HG03280 (cell line): ENCODE measurements at regions not wholly inside any gene's neighbourhood (a gene's known extent, or its start where the extent isn't known, plus 50 kb on each side); places are given as distances from the start of the nearest gene placed in this dataset.

Experiments used
- ATAC-seq: cut with Tn5 transposase; IDR thresholded peaks from one replicate; pipeline ENCODE4 v1.9.1; 2021; ENCODE audit warnings: mild to moderate bottlenecking, moderate library complexity; ENCODE audit not compliant: unreplicated experiment

GRCh38 chr3:5523125-5523524 lies 335.6 kb downstream of the EDEM1 start:
- ATAC-seq: no peak

- no peak for ATAC-seq
Measured at GRCh38 chr3:5531039-5531438, 343.5 kb downstream of the EDEM1 start.

- no peak for ATAC-seq
Measured at GRCh38 chr3:5531741-5532290, 344.3 kb downstream of the EDEM1 start.

GRCh38 chr3:5540532-5540931 lies 353.0 kb downstream of the EDEM1 start:
- ATAC-seq: no peak

GRCh38 chr3:5542472-5542871 lies 355.0 kb downstream of the EDEM1 start:
- no peak for ATAC-seq

- ATAC-seq: no peak
Measured at GRCh38 chr3:5543047-5543446, 355.5 kb downstream of the EDEM1 start.

GRCh38 chr3:5545719-5546118 lies 358.2 kb downstream of the EDEM1 start:
- ATAC-seq: no peak

- no peak for ATAC-seq
Measured at GRCh38 chr3:5553203-5553602, 365.7 kb downstream of the EDEM1 start.

GRCh38 chr3:5554245-5554747 lies 366.8 kb downstream of the EDEM1 start:
- no peak for ATAC-seq

- ATAC-seq: no peak
Measured at GRCh38 chr3:5560199-5560598, 372.7 kb downstream of the EDEM1 start.

- ATAC-seq: no peak
Measured at GRCh38 chr3:5563537-5564277, 376.2 kb downstream of the EDEM1 start.

GRCh38 chr3:5564278-5564666 lies 376.8 kb downstream of the EDEM1 start:
- ATAC-seq: no peak

GRCh38 chr3:5565026-5565425 lies 377.5 kb downstream of the EDEM1 start:
- no peak for ATAC-seq

GRCh38 chr3:5567113-5567512 lies 379.6 kb downstream of the EDEM1 start:
- no peak for ATAC-seq

- no peak for ATAC-seq
Measured at GRCh38 chr3:5568451-5568850, 380.9 kb downstream of the EDEM1 start.

GRCh38 chr3:5569152-5569551 lies 381.6 kb downstream of the EDEM1 start:
- no peak for ATAC-seq

- no peak for ATAC-seq
Measured at GRCh38 chr3:5572168-5572567, 384.7 kb downstream of the EDEM1 start.

- ATAC-seq: no peak
Measured at GRCh38 chr3:5576277-5577011, 388.9 kb downstream of the EDEM1 start.

- ATAC-seq: no peak
Measured at GRCh38 chr3:5579139-5579602, 391.7 kb downstream of the EDEM1 start.

GRCh38 chr3:5579946-5580345 lies 392.4 kb downstream of the EDEM1 start:
- ATAC-seq: no peak

GRCh38 chr3:5580826-5581225 lies 393.3 kb downstream of the EDEM1 start:
- no peak for ATAC-seq

- ATAC-seq: no peak
Measured at GRCh38 chr3:5581743-5582142, 394.2 kb downstream of the EDEM1 start.
